OCI-LY3 (cell line): ENCODE measurements at regions not wholly inside any gene's neighbourhood (a gene's known extent, or its start where the extent isn't known, plus 50 kb on each side); places are given as distances from the start of the nearest gene placed in this dataset.

Experiments
- CTCF ChIP-seq: fragments of 200-600, 300-600 bp; sonication (generic); IDR thresholded peaks from 2 replicates; pipeline ENCODE4 v1.5.1; 2014; ENCODE audit warnings: antibody characterized with exemption, low read length, low read depth
- EZH2phosphoT487 ChIP-seq: fragments of 200-600 bp; shearing (Covaris generic); IDR thresholded peaks from 2 replicates; pipeline ENCODE4 v1.6.1; 2018; ENCODE audit warnings: antibody characterized with exemption, mixed run types, low read depth

- no peak for TF ChIP-seq CTCF
- TF ChIP-seq EZH2phosphoT487 = no peak
Measured at GRCh38 chr6:144730088-144730645, 445.0 kb downstream of the UTRN start.
